IPS-NIHi7 (cell line): ENCODE measurements at regions not wholly inside any gene's neighbourhood (a gene's known extent, or its start where the extent isn't known, plus 50 kb on each side); places are given as distances from the start of the nearest gene placed in this dataset.

Experiments
- DNase-seq: peaks from one replicate; pipeline ENCODE4 v3.0.0; 2012; ENCODE audit warnings: mixed read lengths; ENCODE audit errors: extremely low spot score

- DNase-seq = no peak
Measured at GRCh38 chr7:68474661-68475216, 1123.5 kb upstream of the AUTS2 start.

DNA sequence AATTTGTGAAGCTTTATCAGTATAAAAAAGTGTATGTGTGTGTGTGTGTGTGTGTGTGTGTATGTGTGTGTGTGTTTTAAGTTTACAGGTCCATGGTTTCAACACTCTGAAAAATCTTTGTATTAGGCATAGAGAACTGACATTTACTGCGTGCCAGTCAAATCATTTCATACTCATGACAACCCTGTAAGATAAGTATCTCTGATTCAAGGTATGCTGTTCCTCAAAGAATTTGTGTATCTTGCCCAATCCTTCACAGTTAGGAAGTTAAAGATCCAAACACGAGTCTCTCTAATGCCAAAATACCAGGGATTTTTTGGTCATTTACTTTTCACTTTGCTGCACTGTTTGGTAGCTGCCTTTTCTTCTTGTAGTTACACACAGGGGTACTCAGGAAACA is 1121.3 kb upstream of the AUTS2 start:
- no peak for DNase-seq

GRCh38 chr7:68478326-68478725 is 1119.9 kb upstream of the AUTS2 start:
- DNase-seq = no peak

DNA sequence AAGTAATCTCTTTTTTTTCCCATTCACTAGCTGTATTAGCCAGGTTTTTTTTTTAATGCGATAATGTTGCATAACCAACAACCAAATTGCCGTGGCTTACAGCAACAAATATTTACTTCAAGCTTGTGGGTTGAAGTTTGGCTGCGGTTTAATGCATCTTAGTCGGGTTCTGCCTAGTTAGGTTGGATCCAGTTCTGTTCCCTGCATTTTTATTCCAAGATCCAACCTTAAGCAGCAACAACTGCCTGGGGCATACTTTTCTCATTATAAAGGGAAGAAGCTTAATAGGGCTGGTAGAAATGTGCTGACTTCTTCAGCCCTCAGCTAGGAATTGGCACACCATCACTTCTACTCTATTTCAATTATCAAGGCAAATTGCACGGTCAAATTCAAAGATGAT is 1115.5 kb upstream of the AUTS2 start:
- DNase-seq = no peak

- DNase-seq = no peak
Measured at GRCh38 chr7:68484731-68485130, 1113.5 kb upstream of the AUTS2 start.

- no peak for DNase-seq
Measured at GRCh38 chr7:68485253-68485917, 1112.9 kb upstream of the AUTS2 start.

DNA sequence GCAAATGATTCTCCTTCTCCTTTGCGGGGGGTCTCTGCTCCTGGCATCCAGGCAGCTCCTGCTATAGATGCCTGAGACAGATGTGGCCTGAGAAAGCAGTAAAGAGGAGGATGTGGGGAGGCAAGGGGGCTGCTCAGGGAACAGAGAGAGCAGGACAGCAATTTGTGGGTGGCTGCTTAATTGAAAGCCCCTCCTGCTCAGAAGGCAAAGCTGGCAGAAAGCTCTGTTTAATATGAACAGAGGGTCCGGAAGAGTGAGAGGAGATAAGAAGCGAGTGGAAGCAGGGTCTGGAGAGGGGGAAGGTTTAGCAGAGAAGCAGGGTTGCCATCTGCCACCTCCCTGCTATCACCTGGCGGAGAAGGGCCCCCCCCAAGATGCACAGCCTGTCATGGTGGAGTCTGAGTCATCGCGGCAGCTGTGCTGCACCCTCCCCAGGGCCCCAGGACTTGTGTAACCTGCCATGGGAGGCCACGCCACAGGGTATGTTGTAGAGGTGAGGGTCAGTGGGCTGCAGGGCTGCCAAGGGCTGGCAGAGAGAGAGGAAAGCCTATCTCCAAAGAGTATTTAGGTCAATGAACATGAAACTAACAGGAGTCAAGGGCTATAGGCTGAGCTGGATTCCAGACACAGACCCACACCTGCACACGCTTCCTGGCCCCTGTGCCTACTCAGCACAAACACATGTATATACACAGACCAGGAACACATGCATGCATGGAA is 1109.8 kb upstream of the AUTS2 start:
- DNase-seq = no peak

DNA sequence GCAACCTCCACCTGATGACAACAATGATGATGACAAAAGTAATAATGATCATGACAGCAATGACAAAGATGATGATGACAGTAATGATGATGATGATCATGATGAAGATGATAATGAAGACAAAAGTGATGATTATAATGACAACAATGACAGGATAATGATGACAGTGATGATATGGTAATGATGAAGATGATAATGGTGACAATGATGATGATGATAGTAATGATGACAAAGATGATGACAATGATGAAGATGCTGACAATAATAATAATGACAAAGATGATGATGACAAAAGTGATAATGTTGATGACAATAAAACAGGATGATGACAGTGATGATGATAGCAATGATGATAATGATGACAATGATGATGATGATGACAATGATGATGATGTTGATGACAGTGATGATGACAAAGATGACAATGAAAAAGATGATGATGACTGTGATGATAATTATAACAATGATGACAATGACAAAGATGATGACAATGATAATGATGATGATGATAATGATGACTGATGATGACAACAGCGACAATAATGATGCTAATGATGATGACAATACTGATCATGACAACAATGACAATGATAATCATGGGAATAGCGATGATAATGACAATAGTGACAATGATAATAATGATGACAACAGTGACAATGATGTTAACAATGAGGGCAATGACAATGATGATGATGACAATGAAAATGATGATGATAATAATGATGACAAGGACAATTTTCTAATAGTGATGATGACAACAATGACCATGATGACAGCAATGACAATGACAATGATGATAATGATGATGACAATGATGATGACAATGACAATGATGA is 1106.5 kb upstream of the AUTS2 start:
- DNase-seq = no peak

DNA sequence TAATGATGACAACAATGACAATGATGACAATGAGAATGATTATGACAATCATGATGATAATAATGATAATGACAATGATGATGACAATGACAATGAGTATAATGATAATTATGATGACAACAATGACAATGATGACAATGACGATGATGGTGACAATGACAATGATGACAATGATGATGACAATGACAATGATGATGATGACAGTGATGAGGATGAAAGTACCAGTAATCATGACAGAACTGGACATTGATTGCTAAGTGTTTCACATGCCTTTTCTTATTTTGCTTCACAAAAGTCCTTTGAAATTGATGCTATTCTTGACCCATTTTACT is 1106.0 kb upstream of the AUTS2 start:
- no peak for DNase-seq

GRCh38 chr7:68503400-68503799 is 1094.9 kb upstream of the AUTS2 start:
- DNase-seq = no peak

DNA sequence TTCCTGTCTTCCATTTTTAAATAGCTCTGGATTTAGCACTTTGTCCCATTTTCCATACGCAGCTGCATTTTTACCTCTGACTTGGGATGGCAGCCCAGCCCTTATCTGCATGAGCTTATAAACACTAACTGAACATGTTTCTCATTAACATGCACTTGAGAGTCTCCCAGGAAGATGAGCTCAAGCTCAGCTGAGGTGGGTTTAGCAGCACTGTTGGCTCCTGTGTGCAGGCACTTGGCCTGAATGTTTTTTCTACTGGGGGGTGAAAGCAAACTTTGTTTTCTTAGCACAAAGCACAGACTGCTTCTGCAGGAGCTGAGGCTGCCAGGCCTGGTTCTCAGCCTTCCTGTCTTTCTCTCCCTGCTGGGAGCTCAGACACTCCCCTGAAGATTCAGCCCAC is 1093.6 kb upstream of the AUTS2 start:
- no peak for DNase-seq

- DNase-seq = no peak
Measured at GRCh38 chr7:68505721-68506120, 1092.6 kb upstream of the AUTS2 start.

DNA sequence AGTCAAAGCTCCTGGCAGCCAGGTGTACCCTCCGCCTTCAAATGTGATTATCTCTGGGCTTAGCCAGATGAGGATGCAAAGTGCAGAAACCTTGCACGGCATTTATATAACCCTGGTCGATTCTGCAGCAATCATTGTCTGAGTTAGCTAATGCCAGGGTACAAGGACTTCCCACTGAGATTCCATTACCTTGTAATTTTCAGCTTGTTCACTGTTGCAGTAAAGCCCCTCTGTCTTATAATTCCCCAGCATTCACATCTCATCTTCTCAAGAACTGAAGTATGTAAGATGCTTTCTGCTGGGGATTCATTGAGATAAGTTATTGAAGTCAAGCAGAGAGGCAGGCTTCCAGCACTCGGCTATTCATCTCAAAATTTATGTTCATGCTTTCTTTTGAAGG is 1090.6 kb upstream of the AUTS2 start:
- DNase-seq = no peak

- DNase-seq = no peak
Measured at GRCh38 chr7:68509054-68509453, 1089.2 kb upstream of the AUTS2 start.

DNA sequence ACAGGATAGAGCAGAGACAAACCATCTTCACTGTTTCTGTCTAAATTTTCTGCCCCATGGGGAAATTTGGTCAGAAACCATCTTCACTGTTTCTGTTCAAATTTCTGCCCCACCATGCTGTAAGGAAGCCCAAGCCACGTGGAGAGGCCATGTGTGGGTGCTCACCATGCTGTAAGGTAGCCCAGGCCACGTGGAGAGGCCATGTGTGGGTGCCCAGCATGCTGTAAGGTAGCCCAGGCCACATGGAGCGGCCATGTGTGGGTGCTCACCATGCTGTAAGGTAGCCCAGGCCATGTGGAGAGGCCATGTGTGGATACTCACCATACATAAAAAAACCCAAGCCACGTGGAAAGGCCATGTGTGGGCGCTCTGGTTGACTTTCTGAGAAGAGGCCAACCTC is 1088.7 kb upstream of the AUTS2 start:
- DNase-seq = no peak

DNA sequence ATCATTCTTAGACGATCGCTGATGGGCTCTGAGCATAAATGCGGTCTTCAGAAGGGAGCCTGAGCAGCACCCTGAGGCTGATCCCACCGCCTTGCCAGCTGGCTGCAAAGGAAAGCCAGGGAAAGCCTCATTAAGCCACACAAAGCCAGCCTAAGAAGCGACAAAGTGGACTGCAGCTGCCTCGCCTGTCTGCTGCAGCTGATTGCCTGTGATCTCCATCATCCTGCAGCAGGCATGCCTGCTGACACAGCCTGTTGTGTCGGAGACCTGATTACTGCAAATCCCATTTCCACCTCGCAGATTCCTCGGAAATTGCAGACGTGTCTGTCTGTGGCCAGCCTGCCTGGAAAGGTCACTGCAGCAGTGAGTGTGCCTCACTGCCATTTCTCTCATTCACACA is 1087.0 kb upstream of the AUTS2 start:
- peak; percentile 26 for DNase-seq

DNA sequence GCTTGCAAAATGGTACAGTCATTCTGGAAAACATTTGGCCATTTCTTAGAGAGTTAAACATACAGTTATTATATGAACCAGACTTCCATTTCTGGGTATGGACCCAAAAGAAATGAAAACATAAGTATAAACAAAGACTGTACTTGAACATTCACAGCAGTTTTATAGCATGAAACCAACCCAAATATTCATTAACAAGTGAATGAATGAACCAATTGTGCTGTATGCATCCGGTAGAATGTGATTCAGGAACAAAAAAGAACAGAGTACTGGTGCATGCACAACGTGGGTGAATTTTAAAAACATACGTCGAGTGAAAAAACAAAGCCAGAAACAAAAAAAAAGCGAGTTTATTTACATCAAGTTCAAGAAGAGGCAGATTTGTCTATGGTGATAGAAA is 1085.8 kb upstream of the AUTS2 start:
- DNase-seq = no peak

DNA sequence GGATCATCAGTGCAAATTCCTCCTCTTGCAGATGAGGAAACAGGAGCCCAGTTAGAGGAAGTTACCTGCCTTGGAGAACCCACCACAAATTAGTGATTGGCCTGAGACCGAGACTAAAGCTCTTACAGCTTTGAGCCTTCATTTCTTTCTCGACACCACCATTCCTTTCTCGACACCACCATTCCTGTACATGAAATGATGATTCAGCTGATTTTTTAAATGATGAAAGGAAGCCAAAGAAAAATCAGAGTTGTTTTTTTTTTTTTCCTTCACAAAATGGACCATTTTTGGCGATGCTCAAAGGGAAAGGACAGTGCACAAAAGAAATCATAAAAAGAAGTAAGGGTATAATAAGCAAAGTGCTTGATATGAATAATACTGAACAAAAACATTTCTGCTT is 1080.2 kb upstream of the AUTS2 start:
- DNase-seq = no peak

- DNase-seq = no peak
Measured at GRCh38 chr7:68524126-68524525, 1074.1 kb upstream of the AUTS2 start.

DNA sequence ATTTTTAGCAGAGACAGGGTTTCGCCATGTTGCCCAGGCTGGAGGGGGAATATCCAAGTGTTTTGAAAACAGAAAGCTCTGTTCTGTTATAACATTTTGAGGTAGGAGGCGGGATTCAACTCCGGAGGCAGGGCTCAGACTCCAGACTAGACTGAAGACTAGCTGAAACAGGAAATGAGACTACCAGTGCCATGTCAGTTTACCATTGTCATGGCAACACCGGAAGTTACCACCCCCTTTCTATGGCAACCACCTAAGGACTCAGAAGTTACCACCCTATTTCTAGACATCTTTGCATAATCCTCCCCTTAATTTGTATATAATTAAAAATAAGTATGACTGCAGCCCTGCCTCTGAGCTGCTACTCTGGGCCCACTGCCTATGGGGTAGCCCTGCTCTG is 1069.1 kb upstream of the AUTS2 start:
- DNase-seq = no peak

GRCh38 chr7:68535266-68535665 is 1063.0 kb upstream of the AUTS2 start:
- DNase-seq = no peak

DNA sequence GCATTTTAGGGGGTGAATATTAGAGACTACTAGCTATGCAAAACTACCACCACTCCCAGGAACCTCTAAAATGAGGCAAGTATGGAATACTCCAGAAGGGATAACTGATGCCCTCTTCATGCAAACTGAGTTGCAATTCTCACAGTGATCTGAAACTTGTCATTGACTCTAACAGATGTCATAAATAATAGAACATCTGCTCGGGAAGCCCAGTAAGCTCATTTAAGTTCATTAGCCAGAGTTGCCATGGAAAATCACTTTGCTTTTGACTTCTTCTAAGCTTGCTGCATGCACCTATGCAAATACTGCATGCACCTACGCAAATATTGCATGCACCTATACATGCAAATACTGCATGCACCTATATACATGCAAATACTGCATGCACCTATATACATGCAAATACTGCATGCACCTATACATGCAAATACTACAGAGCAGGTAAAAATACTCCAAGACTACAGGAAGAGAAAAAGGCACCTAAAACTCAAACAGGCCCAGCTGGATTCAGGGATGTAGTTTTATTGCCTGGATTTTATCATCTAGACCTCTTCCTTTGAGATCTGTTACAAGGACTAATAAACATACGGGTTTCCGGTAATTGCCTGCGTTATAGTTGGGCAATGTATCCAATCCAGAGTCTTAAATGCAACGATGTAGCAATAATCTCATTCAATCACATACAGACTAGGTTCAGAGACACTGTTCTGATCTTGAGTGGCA is 1061.1 kb upstream of the AUTS2 start:
- DNase-seq = no peak
